ENCODE measurements at regions not wholly inside any gene's neighbourhood (a gene's known extent, or its start where the extent isn't known, plus 50 kb on each side); places are given as distances from the start of the nearest gene placed in this dataset.

- Histone ChIP-seq H3K36me3 (ENCODE audit: control insufficient read depth in 4 of 4, insufficient read depth in 3 of 4, low read depth in 1 of 4, low read length in 3 of 4) (no peaks in the 10 kb centered on the region), H3K9me3 (ENCODE audit: control insufficient read depth in 4 of 4, low read length in 3 of 4) (no peaks in the 10 kb centered on the region), H3K4me1 (ENCODE audit: control insufficient read depth in 4 of 4, insufficient read depth in 4 of 4, low read length in 3 of 4) (peaks cover 4 to 17% (median 12%) of the 10 kb centered on the region in 4 donors), H3K27me3 (ENCODE audit: control insufficient read depth in 4 of 4, insufficient read depth in 4 of 4, low read length in 3 of 4) (no peaks in the 10 kb centered on the region), H3K4me3 (ENCODE audit: low read depth in 1 of 3, low read length in 3 of 3) (no peak overlapping the region), H3K27ac (ENCODE audit: low read depth in 1 of 2, low read length in 2 of 2) (no peak overlapping the region), H3K9ac (ENCODE audit: low read depth in 1 of 2, low read length in 2 of 2) (no peak overlapping the region)
- 95% methylated on average over 1 of the region's 1 CpG for WGBS
- DNase-seq (ENCODE audit: low spot score): no peak
- TF ChIP-seq NR2F2 (IDR thresholded peaks at IDR 0.05) (no peak), YY1 (IDR thresholded peaks at IDR 0.05) (no peak), EGR1 (IDR thresholded peaks at IDR 0.05; ENCODE audit: low read depth in 2 of 2) (no peak), FOXA2 (IDR thresholded peaks at IDR 0.05) (no peak), CTCF (IDR thresholded peaks at IDR 0.05; ENCODE audit: low read depth, low read length, missing input control) (no peak), HNF4G (IDR thresholded peaks at IDR 0.05) (no peak), ATF3 (IDR thresholded peaks at IDR 0.05) (no peak), JUND (IDR thresholded peaks at IDR 0.05) (no peak), GABPA (IDR thresholded peaks at IDR 0.05 in 1 of 2, conservative IDR thresholded peaks at IDR 0.05 in 1 of 2) (no peak), SP1 (IDR thresholded peaks at IDR 0.05) (no peak), HNF4A (conservative IDR thresholded peaks at IDR 0.05) (no peak), ZBTB33 (IDR thresholded peaks at IDR 0.05) (no peak), REST (IDR thresholded peaks at IDR 0.05) (no peak), TAF1 (conservative IDR thresholded peaks at IDR 0.05) (no peak), RXRA (IDR thresholded peaks at IDR 0.05) (no peak), FOXA1 (IDR thresholded peaks at IDR 0.05) (no peak), RAD21 (IDR thresholded peaks at IDR 0.05) (no peak), MAX (IDR thresholded peaks at IDR 0.05) (no peak)
These were observed 236.2 kb upstream of the KRR1 start for GRCh38 chr12:75747572-75748021.

All from liver (tissue), 8 donors.